Natural killer cell (primary cell): ENCODE measurements at regions not wholly inside any gene's neighbourhood (a gene's known extent, or its start where the extent isn't known, plus 50 kb on each side); places are given as distances from the start of the nearest gene placed in this dataset.

Experiments
- ATAC-seq, 3 donors: fragments of 150-1000 bp in 2 of 3; fragments of 200-7000 bp in 1 of 3; cut with Tn5 transposase; 1 replicate in 1 of 3; 2 replicates in 2 of 3; pipeline ENCODE4 v1.10.0; 2021; ENCODE audit warnings: mild to moderate bottlenecking in 2 of 3, moderate library complexity in 2 of 3
- DNase-seq, 2 donors: peaks; one replicate each; pipeline versions ENCODE4 v3.0.0 to v3.0.0-alpha.2; 2013 to 2021; ENCODE audit warnings: mixed read lengths in 1 of 2
- H3K27ac ChIP-seq: one replicate; pipeline ENCODE4 v1.5.1; 2013; ENCODE audit warnings: mild to moderate bottlenecking, low read length
- H3K27me3 ChIP-seq: one replicate; pipeline ENCODE4 v1.6.1; 2013; ENCODE audit warnings: low read length; ENCODE audit not compliant: control insufficient read depth, insufficient read depth
- H3K36me3 ChIP-seq: one replicate; pipeline ENCODE4 v1.6.1; 2013; ENCODE audit warnings: low read length; ENCODE audit not compliant: control insufficient read depth, insufficient read depth
- H3K4me1 ChIP-seq: one replicate; pipeline ENCODE4 v1.6.1; 2013; ENCODE audit warnings: low read length; ENCODE audit not compliant: control insufficient read depth, insufficient read depth
- H3K4me3 ChIP-seq: one replicate; pipeline ENCODE4 v1.5.1; 2013; ENCODE audit warnings: low read length
- H3K9me3 ChIP-seq: one replicate; pipeline ENCODE4 v1.6.1; 2013; ENCODE audit warnings: low read length; ENCODE audit not compliant: control insufficient read depth, insufficient read depth
- H3K27ac Mint-ChIP-seq, 2 donors: one replicate each; pipeline ENCODE4 v1.8.0; 2022; ENCODE audit warnings: mild to moderate bottlenecking in 2 of 2, mixed read lengths in 2 of 2, moderate library complexity in 1 of 2
- H3K27me3 Mint-ChIP-seq, 2 donors: one replicate each; pipeline ENCODE4 v1.8.0; 2022; ENCODE audit warnings: low read depth in 2 of 2, mixed read lengths in 2 of 2
- H3K36me3 Mint-ChIP-seq: one replicate; pipeline ENCODE4 v1.8.0; 2022; ENCODE audit warnings: mixed read lengths
- H3K4me1 Mint-ChIP-seq, 2 donors: one replicate each; pipeline ENCODE4 v1.8.0; 2022; ENCODE audit warnings: mixed read lengths in 2 of 2
- H3K4me3 Mint-ChIP-seq: one replicate; pipeline ENCODE4 v1.8.0; 2022; ENCODE audit warnings: mild to moderate bottlenecking, moderate library complexity, mixed read lengths
- H3K9me3 Mint-ChIP-seq, 2 donors: one replicate each; pipeline ENCODE4 v1.8.0; 2022; ENCODE audit warnings: mixed read lengths in 2 of 2
- WGBS: methylation state at CpG from one replicate; pipeline ENCODE4 v1.1.7; 2013; ENCODE audit warnings: missing lambda C conversion rate; ENCODE audit not compliant: insufficient coverage; 5-methylcytosine and 5-hydroxymethylcytosine counted together
- intact Hi-C: fragments of 100-400 bp; cut with micrococcal nuclease; formaldehyde crosslinking; loops from one replicate; pipeline ENCODE4 v1.14.2; 2022
- TF ChIP-seq, protein P1 (sequence below): fragments of 200-600 bp; IDR thresholded peaks from one replicate; pipeline ENCODE4 v1.8.0; 2022; ENCODE audit warnings: antibody characterized with exemption

DNA sequence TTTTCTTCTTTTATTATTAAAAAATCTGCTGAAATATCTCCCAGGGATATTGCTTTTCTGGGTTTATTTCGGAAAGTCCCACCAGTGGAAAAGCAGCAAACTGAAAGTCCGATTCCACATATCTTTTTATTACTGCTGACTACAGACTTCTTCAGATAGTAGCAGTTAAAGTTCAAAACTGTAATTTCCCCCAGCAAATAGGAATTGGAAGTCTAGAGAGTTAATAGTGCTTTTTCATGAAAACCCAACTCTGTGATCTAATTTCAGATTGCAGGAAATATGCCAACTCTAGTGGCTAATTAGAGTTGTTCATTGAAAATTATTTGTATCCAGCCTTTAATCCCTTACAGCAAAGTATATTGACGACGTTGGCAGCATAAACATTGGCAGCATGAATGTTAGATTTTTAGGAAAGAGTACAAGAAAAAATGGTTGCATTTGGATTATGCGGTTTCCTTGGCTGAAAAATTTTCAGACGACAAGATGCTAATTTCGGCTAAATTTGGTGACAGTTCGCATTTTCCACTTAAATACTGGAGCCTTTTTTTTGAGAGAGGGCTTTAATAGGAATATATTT, 472.9 kb upstream of the CBLB start:
- no peaks in the 10 kb centered on the region for H3K9me3 ChIP-seq
- Mint-ChIP-seq H3K27me3 (peaks cover 3 to 14% of the 10 kb centered on the region in 2 donors), H3K36me3 (no peaks in the 10 kb centered on the region), H3K4me3 (no peak overlapping the region), H3K9me3 (no peaks in the 10 kb centered on the region), H3K4me1 (peaks cover 18 to 21% of the 10 kb centered on the region in 2 donors), H3K27ac (no peak overlapping the region)
- peaks cover 3% of the 10 kb centered on the region for H3K4me1 ChIP-seq
- TF ChIP-seq, protein P1, sequence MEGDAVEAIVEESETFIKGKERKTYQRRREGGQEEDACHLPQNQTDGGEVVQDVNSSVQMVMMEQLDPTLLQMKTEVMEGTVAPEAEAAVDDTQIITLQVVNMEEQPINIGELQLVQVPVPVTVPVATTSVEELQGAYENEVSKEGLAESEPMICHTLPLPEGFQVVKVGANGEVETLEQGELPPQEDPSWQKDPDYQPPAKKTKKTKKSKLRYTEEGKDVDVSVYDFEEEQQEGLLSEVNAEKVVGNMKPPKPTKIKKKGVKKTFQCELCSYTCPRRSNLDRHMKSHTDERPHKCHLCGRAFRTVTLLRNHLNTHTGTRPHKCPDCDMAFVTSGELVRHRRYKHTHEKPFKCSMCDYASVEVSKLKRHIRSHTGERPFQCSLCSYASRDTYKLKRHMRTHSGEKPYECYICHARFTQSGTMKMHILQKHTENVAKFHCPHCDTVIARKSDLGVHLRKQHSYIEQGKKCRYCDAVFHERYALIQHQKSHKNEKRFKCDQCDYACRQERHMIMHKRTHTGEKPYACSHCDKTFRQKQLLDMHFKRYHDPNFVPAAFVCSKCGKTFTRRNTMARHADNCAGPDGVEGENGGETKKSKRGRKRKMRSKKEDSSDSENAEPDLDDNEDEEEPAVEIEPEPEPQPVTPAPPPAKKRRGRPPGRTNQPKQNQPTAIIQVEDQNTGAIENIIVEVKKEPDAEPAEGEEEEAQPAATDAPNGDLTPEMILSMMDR: no peak
- no peaks in the 10 kb centered on the region for H3K36me3 ChIP-seq
- no peak for ATAC-seq
- H3K4me3 ChIP-seq: no peak overlapping the region
- DNase-seq: no peak
- no peak overlapping the region for H3K27ac ChIP-seq
- intact Hi-C loops: no loop called here
- 98% methylated on average over 7 of the region's 8 CpGs for WGBS
- no peaks in the 10 kb centered on the region for H3K27me3 ChIP-seq

DNA sequence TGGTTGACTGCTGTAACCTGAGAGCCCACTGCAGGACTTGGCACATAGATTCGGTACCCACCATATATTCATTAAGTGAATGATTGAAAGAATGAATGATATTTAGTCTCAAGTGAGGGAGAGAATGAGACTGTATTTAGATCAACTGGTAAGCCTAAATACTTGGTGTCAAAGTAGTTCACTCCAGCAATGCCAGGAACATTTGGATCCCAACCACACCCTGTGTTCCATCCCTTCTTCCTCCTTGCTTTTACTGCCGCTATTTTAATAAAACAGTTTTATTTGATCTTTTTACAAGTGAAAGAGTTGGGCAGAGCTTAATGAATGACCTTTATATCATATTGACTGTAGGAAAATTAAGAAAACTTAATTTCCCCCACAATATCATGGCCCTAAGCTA, 473.6 kb upstream of the CBLB start:
- H3K36me3 ChIP-seq: no peaks in the 10 kb centered on the region
- WGBS: no CpG with 5 or more reads among the region's 2 CpGs
- no peak for DNase-seq
- no peaks in the 10 kb centered on the region for H3K9me3 ChIP-seq
- Mint-ChIP-seq H3K27ac (no peak overlapping the region), H3K36me3 (no peaks in the 10 kb centered on the region), H3K27me3 (peaks cover 3 to 14% of the 10 kb centered on the region in 2 donors), H3K9me3 (no peaks in the 10 kb centered on the region), H3K4me3 (no peak overlapping the region), H3K4me1 (peaks cover 16 to 21% of the 10 kb centered on the region in 2 donors)
- H3K4me3 ChIP-seq: no peak overlapping the region
- no peak overlapping the region for H3K27ac ChIP-seq
- no peak for ATAC-seq
- peaks cover 3% of the 10 kb centered on the region for H3K4me1 ChIP-seq
- TF ChIP-seq, protein P1: no peak
- no peaks in the 10 kb centered on the region for H3K27me3 ChIP-seq
- intact Hi-C loops: no loop called here

- H3K27ac ChIP-seq: no peak overlapping the region
- H3K36me3 ChIP-seq: no peaks in the 10 kb centered on the region
Measured at GRCh38 chr3:106343811-106344210, 475.0 kb upstream of the CBLB start.

More at GRCh38 chr3:106343811-106344210, 475.0 kb upstream of the CBLB start:
- Mint-ChIP-seq H3K4me3 (no peak overlapping the region), H3K36me3 (no peaks in the 10 kb centered on the region), H3K4me1 (peaks cover 4 to 8% of the 10 kb centered on the region in 2 donors), H3K9me3 (no peaks in the 10 kb centered on the region), H3K27me3 (peaks cover 3 to 14% of the 10 kb centered on the region in 2 donors), H3K27ac (no peak overlapping the region)
- intact Hi-C loops: no loop called here
- H3K4me3 ChIP-seq: no peak overlapping the region
- TF ChIP-seq, protein P1: no peak
- ATAC-seq: no peak
- no peaks in the 10 kb centered on the region for H3K27me3 ChIP-seq
- no peaks in the 10 kb centered on the region for H3K9me3 ChIP-seq
- no peaks in the 10 kb centered on the region for H3K4me1 ChIP-seq
- DNase-seq: no peak
